HG02678 (cell line): ENCODE measurements at regions not wholly inside any gene's neighbourhood (a gene's known extent, or its start where the extent isn't known, plus 50 kb on each side); places are given as distances from the start of the nearest gene placed in this dataset.

Experiments
- ATAC-seq: cut with Tn5 transposase; IDR thresholded peaks from one replicate; pipeline ENCODE4 v1.9.1; 2021; ENCODE audit warnings: mild to moderate bottlenecking, moderate library complexity; ENCODE audit not compliant: unreplicated experiment

GRCh38 chr10:90561666-90562065 is 296.2 kb downstream of the HTR7 start:
- no peak for ATAC-seq

GRCh38 chr10:90571481-90572258 is 286.2 kb downstream of the HTR7 start:
- no peak for ATAC-seq

- no peak for ATAC-seq
Observed at GRCh38 chr10:90575125-90575524, 282.7 kb downstream of the HTR7 start.

GRCh38 chr10:90577569-90577968 is 280.3 kb downstream of the HTR7 start:
- ATAC-seq = no peak

- ATAC-seq = no peak
Observed at GRCh38 chr10:90579602-90580242, 278.1 kb downstream of the HTR7 start.

GRCh38 chr10:90583416-90583815 is 274.4 kb downstream of the HTR7 start:
- no peak for ATAC-seq

GRCh38 chr10:90587081-90587491 is 270.8 kb downstream of the HTR7 start:
- ATAC-seq = no peak

GRCh38 chr10:90587561-90587960 is 270.3 kb downstream of the HTR7 start:
- no peak for ATAC-seq

GRCh38 chr10:90588222-90588621 is 269.6 kb downstream of the HTR7 start:
- no peak for ATAC-seq

- ATAC-seq = no peak
Observed at GRCh38 chr10:90589825-90590224, 268.0 kb downstream of the HTR7 start.

- no peak for ATAC-seq
Observed at GRCh38 chr10:90591629-90592028, 266.2 kb downstream of the HTR7 start.

GRCh38 chr10:90592638-90593302 is 265.1 kb downstream of the HTR7 start:
- peak; percentile 72 for ATAC-seq

GRCh38 chr10:90598513-90598912 is 259.3 kb downstream of the HTR7 start:
- no peak for ATAC-seq

GRCh38 chr10:90602862-90603610 is 254.8 kb downstream of the HTR7 start:
- no peak for ATAC-seq

GRCh38 chr10:90604636-90605035 is 253.2 kb downstream of the HTR7 start:
- ATAC-seq = no peak

- no peak for ATAC-seq
Observed at GRCh38 chr10:90605506-90605905, 252.3 kb downstream of the HTR7 start.

GRCh38 chr10:90612276-90612675 is 245.6 kb downstream of the HTR7 start:
- ATAC-seq = no peak

- no peak for ATAC-seq
Observed at GRCh38 chr10:90614631-90615030, 243.2 kb downstream of the HTR7 start.

- no peak for ATAC-seq
Observed at GRCh38 chr10:90621577-90621976, 236.3 kb downstream of the HTR7 start.

- no peak for ATAC-seq
Observed at GRCh38 chr10:90635111-90635765, 222.6 kb downstream of the HTR7 start.

GRCh38 chr10:90640756-90641155 is 217.1 kb downstream of the HTR7 start:
- ATAC-seq = no peak
